Breast epithelium (tissue), 4 donors: ENCODE measurements at regions not wholly inside any gene's neighbourhood (a gene's known extent, or its start where the extent isn't known, plus 50 kb on each side); places are given as distances from the start of the nearest gene placed in this dataset.

Source experiments
- DNase-seq, 2 donors: peaks; one replicate each; pipeline ENCODE4 v3.0.0-alpha.2; 2019; ENCODE audit warnings: low spot score in 2 of 2
- H3K27ac ChIP-seq, 2 donors: fragments of 200-600 bp; sonication (generic) in 1 of 2; one replicate each; pipeline ENCODE4 v1.5.1; 2016 to 2019; ENCODE audit warnings: mild to moderate bottlenecking in 1 of 2
- H3K27me3 ChIP-seq, 2 donors: fragments of 200-600 bp; sonication (generic) in 1 of 2; one replicate each; pipeline versions ENCODE4 v1.5.1 to v1.6.0; 2017 to 2019; ENCODE audit warnings: control low read depth in 1 of 2, mild to moderate bottlenecking in 1 of 2
- H3K36me3 ChIP-seq: fragments of 200-600 bp; one replicate; pipeline ENCODE4 v1.5.1; 2019
- H3K4me1 ChIP-seq, 2 donors: fragments of 200-600 bp; sonication (generic); one replicate each; pipeline ENCODE4 v1.5.1; 2016 to 2019; ENCODE audit warnings: control low read depth in 1 of 2
- H3K4me3 ChIP-seq, 3 donors: fragments of 200-600 bp; sonication (generic); 1 replicate in 2 of 3; 2 replicates in 1 of 3; pipeline ENCODE4 v1.5.1; 2016 to 2019; ENCODE audit warnings: mild to moderate bottlenecking in 3 of 3, moderate library complexity in 2 of 3
- H3K9me3 ChIP-seq, 2 donors: fragments of 200-600 bp; sonication (generic) in 1 of 2; one replicate each; pipeline ENCODE4 v1.5.1; 2016 to 2019; ENCODE audit warnings: control low read depth in 1 of 2
- CTCF ChIP-seq, 3 donors: fragments of 450-650 bp; IDR thresholded peaks; one replicate each; pipeline ENCODE4 v1.5.1; 2016 to 2017; ENCODE audit warnings: antibody characterized with exemption in 3 of 3, mild to moderate bottlenecking in 3 of 3, moderate library complexity in 3 of 3
- POLR2A ChIP-seq: fragments of 450-650 bp; IDR thresholded peaks from one replicate; pipeline ENCODE4 v1.6.1; 2016; ENCODE audit warnings: antibody characterized with exemption, mild to moderate bottlenecking, moderate library complexity
- POLR2AphosphoS5 ChIP-seq, 3 donors: sonication (generic); formaldehyde crosslinking; IDR thresholded peaks; one replicate each; pipeline ENCODE4 v1.6.1; 2017; ENCODE audit warnings: antibody characterized with exemption in 3 of 3
- intact Hi-C: fragments of 100-400 bp; cut with DNase I; formaldehyde crosslinking; loops from one replicate; pipeline ENCODE4 v1.15.1; 2023; ENCODE audit warnings: low total_unique reads

GRCh38 chr13:73827434-73827833, 306.8 kb downstream of the KLF12 start:
- H3K27ac ChIP-seq, result no peak overlapping the region
- intact Hi-C loops, result no loop called here
- no peak for DNase-seq
- H3K27me3 ChIP-seq, result no peaks in the 10 kb centered on the region
- no peak overlapping the region for H3K4me3 ChIP-seq
- no peak for TF ChIP-seq POLR2AphosphoS5 (IDR thresholded peaks at IDR 0.05)
- no peak for TF ChIP-seq CTCF (IDR thresholded peaks at IDR 0.05)
- H3K4me1 ChIP-seq, result no peaks in the 10 kb centered on the region
- H3K9me3 ChIP-seq, result no peaks in the 10 kb centered on the region
- no peaks in the 10 kb centered on the region for H3K36me3 ChIP-seq

- intact Hi-C loops, result no loop called here
- DNase-seq, result no peak
- Histone ChIP-seq H3K4me1 (no peaks in the 10 kb centered on the region), H3K36me3 (no peaks in the 10 kb centered on the region), H3K27ac (no peak overlapping the region), H3K9me3 (no peaks in the 10 kb centered on the region), H3K27me3 (no peaks in the 10 kb centered on the region), H3K4me3 (no peak overlapping the region)
- TF ChIP-seq POLR2A, result no peak
- no peak for TF ChIP-seq CTCF (IDR thresholded peaks at IDR 0.05)
- no peak for TF ChIP-seq POLR2AphosphoS5 (IDR thresholded peaks at IDR 0.05)
These were observed 309.1 kb downstream of the KLF12 start for GRCh38 chr13:73825143-73825542.

GRCh38 chr13:73822668-73823592, 311.3 kb downstream of the KLF12 start:
- Histone ChIP-seq H3K4me1 (no peaks in the 10 kb centered on the region), H3K4me3 (no peak overlapping the region), H3K36me3 (no peaks in the 10 kb centered on the region), H3K9me3 (no peaks in the 10 kb centered on the region), H3K27ac (no peak overlapping the region), H3K27me3 (no peaks in the 10 kb centered on the region)
- intact Hi-C loops, result no loop called here
- no peak for DNase-seq
- TF ChIP-seq POLR2A (no peak), CTCF (IDR thresholded peaks at IDR 0.05) (no peak), POLR2AphosphoS5 (IDR thresholded peaks at IDR 0.05) (no peak)

GRCh38 chr13:73820688-73821087, 313.5 kb downstream of the KLF12 start:
- no peak for DNase-seq
- Histone ChIP-seq H3K27ac (no peak overlapping the region), H3K27me3 (no peaks in the 10 kb centered on the region), H3K9me3 (no peaks in the 10 kb centered on the region), H3K4me1 (no peaks in the 10 kb centered on the region), H3K36me3 (no peaks in the 10 kb centered on the region), H3K4me3 (no peak overlapping the region)
- TF ChIP-seq POLR2A (no peak), CTCF (IDR thresholded peaks at IDR 0.05) (no peak), POLR2AphosphoS5 (IDR thresholded peaks at IDR 0.05) (no peak)
- intact Hi-C loops, result no loop called here

- intact Hi-C loops, result no loop called here
- Histone ChIP-seq H3K27ac (no peak overlapping the region), H3K4me3 (no peak overlapping the region), H3K9me3 (no peaks in the 10 kb centered on the region), H3K4me1 (no peaks in the 10 kb centered on the region), H3K27me3 (no peaks in the 10 kb centered on the region), H3K36me3 (no peaks in the 10 kb centered on the region)
- no peak for DNase-seq
- TF ChIP-seq CTCF (IDR thresholded peaks at IDR 0.05), result no peak
- TF ChIP-seq POLR2A, result no peak
- TF ChIP-seq POLR2AphosphoS5 (IDR thresholded peaks at IDR 0.05), result no peak
These were observed 313.9 kb downstream of the KLF12 start for GRCh38 chr13:73820285-73820684.
